ENCODE measurements at regions not wholly inside any gene's neighbourhood (a gene's known extent, or its start where the extent isn't known, plus 50 kb on each side); places are given as distances from the start of the nearest gene placed in this dataset.

DNA sequence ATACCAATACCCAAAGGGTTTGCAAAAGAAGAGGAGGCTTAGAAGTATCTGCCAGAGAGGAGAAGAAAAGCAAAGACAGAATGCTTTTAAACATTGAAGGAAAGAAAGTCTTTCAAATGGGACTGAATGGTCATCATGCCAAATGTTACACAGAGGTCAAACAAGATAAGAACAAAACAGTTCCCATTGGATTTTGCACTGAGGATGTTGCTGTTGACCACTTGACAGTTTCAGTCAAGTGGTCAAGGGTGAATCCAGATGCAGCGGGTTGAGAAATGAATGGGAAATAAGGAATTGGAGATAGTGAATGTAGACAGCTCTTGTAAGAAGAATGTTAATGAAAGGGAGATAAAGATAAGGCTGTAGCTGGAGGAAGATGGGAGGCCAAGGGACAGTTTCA lies 64.8 kb upstream of the FGG start:
- H3K27me3 Mint-ChIP-seq (ENCODE audit: low read depth), result peaks cover 20% of the 10 kb centered on the region
- no peak overlapping the region for H3K27ac Mint-ChIP-seq
- no peaks in the 10 kb centered on the region for H3K9me3 Mint-ChIP-seq

DNA sequence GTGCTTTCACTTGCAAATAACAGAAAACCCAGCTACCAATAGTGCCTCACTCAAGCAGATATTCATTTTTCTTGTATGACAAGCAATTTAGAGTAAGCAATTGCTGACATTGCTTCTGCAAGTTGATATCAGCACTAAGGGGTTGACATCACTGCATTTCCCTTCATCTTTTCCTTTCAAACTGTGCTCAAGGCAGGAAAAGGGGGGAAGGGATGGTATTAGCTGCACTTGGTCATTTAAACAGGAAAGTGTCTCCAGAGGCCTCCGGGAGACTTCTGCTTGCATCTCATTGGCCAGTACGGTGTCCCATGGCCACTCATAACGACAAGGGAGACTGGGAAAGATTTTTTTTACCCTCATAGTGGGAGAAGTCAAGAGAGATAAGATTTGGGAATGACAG lies 65.5 kb upstream of the FGG start:
- H3K27me3 Mint-ChIP-seq (ENCODE audit: low read depth), result peaks cover 22% of the 10 kb centered on the region
- H3K4me1 Mint-ChIP-seq (ENCODE audit: low read depth), result no peaks in the 10 kb centered on the region
- intact Hi-C loops (cut with micrococcal nuclease), result no loop called here
- H3K4me3 Mint-ChIP-seq, result no peak overlapping the region
- no peaks in the 10 kb centered on the region for H3K9me3 Mint-ChIP-seq
- H3K36me3 Mint-ChIP-seq (ENCODE audit: low read depth), result no peaks in the 10 kb centered on the region
- H3K27ac Mint-ChIP-seq, result no peak overlapping the region
- no peak for DNase-seq
- CTCF ChIA-PET, result no interaction called here

More for the DNA sequence above, 64.8 kb upstream of the FGG start:
- Mint-ChIP-seq H3K4me3 (no peak overlapping the region), H3K36me3 (ENCODE audit: low read depth) (no peaks in the 10 kb centered on the region), H3K4me1 (ENCODE audit: low read depth) (no peaks in the 10 kb centered on the region)
- CTCF ChIA-PET, result no interaction called here
- intact Hi-C loops (cut with micrococcal nuclease), result no loop called here
- DNase-seq, result no peak

DNA sequence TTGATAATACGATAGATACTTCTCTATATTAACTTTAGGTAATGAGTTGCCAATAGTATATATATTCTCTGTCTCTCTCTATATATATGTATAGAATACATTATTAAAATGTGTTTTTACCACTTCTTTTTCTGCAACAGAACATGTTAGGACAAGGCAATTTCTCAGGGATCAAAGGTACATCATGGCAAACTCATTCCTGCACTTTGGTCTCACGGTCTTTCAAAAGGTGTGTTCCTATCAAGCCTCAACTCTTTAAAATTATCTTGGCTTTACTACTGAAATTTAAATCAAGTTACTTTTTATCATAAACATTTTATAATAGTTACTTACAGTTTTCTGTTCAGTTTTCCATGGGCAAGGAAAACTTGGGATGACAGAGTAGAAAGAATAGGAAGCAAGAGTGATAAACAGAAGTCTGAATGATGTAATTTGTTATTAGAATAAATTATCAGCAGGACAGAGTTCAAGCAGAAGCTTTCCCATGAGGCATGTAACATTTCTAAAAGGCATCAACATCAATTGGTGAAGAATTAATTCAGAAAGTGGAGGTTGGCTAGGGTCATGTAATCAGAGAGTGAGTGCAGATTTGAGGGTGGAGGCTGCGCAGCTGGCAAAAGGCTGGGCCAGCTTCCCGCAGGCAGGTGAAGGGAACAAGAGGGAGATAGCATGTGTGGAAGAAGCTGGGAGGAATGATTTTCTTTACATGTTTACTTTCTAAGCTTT lies 59.7 kb upstream of the LRAT start:
- no peaks in the 10 kb centered on the region for H3K36me3 Mint-ChIP-seq (ENCODE audit: low read depth)
- DNase-seq, result no peak
- H3K27me3 Mint-ChIP-seq (ENCODE audit: low read depth), result peaks cover 16% of the 10 kb centered on the region
- no peak overlapping the region for H3K27ac Mint-ChIP-seq
- no peak overlapping the region for H3K4me3 Mint-ChIP-seq
- CTCF ChIA-PET, result no interaction called here
- intact Hi-C loops (cut with micrococcal nuclease), result no loop called here
- H3K9me3 Mint-ChIP-seq, result no peaks in the 10 kb centered on the region
- H3K4me1 Mint-ChIP-seq (ENCODE audit: low read depth), result no peaks in the 10 kb centered on the region

DNA sequence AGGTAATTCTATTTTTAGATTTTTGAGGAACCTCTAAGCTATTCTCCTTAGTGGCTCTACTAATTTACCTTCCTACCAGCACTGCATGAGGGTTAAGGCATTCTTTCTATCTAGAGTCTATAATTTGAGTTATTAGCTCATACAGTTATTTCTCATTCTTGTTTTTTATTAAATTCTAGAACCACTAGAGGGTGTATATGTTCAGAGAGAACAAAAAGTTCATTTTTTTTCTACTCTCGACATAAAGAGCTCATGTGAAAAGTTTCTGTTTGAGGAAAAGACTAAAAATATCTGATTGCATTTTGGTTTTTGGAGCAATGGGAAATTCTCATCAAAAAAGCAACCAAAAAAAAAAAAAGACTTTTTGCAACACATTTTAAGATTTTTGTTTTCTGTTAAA lies 57.0 kb upstream of the LRAT start:
- CTCF ChIA-PET, result interaction anchor here (0.5 to 0.7 kb wide), 2 partner anchors 151 to 301 kb away, joined by 3 to 4 read pairs; no protein-coding TSS in a partner anchor
- Mint-ChIP-seq H3K27ac (no peak overlapping the region), H3K4me1 (ENCODE audit: low read depth) (no peaks in the 10 kb centered on the region), H3K27me3 (ENCODE audit: low read depth) (peaks cover 16% of the 10 kb centered on the region), H3K4me3 (no peak overlapping the region), H3K36me3 (ENCODE audit: low read depth) (no peaks in the 10 kb centered on the region), H3K9me3 (no peaks in the 10 kb centered on the region)
- intact Hi-C loops (cut with micrococcal nuclease), result no loop called here
- no peak for DNase-seq

DNA sequence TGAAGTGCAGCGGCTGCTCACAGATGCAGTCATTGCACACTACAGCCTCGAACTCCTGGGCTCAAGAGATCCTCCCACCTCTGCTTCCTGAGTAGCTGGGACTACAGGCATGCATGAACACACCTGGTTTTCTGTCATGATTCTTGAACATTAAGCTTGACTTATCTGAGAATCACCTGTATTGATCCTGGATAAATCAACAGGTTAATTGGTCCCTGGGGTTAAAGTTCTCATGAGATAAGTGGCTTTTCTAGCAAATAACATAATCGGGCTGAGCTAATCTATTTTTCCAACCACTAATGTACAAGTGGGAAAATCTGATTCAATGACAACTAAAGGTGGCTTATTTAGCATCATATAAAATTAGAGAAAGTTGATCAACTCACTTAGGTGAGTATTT lies 56.0 kb upstream of the LRAT start:
- no peaks in the 10 kb centered on the region for H3K4me1 Mint-ChIP-seq (ENCODE audit: low read depth)

DNA sequence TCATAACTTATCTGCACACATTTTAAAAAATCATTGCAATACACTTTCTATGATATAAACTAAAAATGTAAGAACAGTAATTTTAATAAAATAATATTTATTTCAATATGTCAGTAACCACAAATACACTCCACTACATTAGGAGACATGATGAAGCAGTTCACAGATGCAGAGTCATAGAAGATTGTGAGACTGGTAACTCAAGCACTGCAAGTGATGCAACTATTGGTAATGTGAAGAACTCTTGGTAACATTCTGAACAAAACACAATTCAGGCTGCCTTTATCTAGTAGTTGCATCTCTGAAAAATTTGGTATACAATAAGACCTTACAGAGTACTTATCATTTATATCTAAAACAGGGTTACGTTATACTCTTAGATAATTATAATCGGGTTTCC lies 52.6 kb upstream of the LRAT start:
- DNase-seq, result no peak
- no peaks in the 10 kb centered on the region for H3K36me3 Mint-ChIP-seq (ENCODE audit: low read depth)
- no peak overlapping the region for H3K27ac Mint-ChIP-seq
- peaks cover 15% of the 10 kb centered on the region for H3K27me3 Mint-ChIP-seq (ENCODE audit: low read depth)
- intact Hi-C loops (cut with micrococcal nuclease), result no loop called here
- CTCF ChIA-PET, result no interaction called here
- no peak overlapping the region for H3K4me3 Mint-ChIP-seq
- H3K9me3 Mint-ChIP-seq, result no peaks in the 10 kb centered on the region
- no peaks in the 10 kb centered on the region for H3K4me1 Mint-ChIP-seq (ENCODE audit: low read depth)

More for the DNA sequence above, 56.0 kb upstream of the LRAT start:
- no peak overlapping the region for H3K27ac Mint-ChIP-seq
- no peak for DNase-seq
- H3K9me3 Mint-ChIP-seq, result no peaks in the 10 kb centered on the region
- H3K4me3 Mint-ChIP-seq, result no peak overlapping the region
- H3K36me3 Mint-ChIP-seq (ENCODE audit: low read depth), result no peaks in the 10 kb centered on the region
- peaks cover 9% of the 10 kb centered on the region for H3K27me3 Mint-ChIP-seq (ENCODE audit: low read depth)
- CTCF ChIA-PET, result no interaction called here
- intact Hi-C loops (cut with micrococcal nuclease), result no loop called here

DNA sequence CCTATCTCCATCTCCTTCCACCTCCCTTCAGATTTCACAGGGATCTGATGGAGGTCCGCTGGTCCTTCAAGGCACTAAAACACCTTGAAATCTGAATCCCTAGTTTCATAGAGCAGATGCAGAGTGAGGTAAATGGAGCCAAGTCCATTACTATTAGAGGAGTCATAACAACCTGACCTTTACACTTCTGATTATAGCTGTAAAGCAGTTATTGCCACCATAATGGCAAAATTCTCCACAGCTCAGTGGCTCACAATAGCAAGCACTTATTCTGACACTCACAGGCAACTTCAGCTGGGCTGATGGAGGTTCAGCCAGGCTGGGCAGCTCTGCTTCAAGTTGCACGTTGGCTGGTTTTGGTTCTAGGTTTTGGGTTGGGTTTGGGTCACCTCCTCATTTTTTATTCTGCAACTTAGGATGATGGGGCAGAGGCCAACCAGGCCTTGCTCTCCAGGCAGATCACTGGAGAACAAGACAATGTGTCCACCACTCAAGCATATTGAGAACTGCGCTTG lies 51.4 kb upstream of the LRAT start:
- Mint-ChIP-seq H3K4me1 (ENCODE audit: low read depth) (no peaks in the 10 kb centered on the region), H3K4me3 (no peak overlapping the region), H3K27me3 (ENCODE audit: low read depth) (peaks cover 23% of the 10 kb centered on the region), H3K9me3 (no peaks in the 10 kb centered on the region), H3K27ac (no peak overlapping the region), H3K36me3 (ENCODE audit: low read depth) (no peaks in the 10 kb centered on the region)
- no peak for DNase-seq
- CTCF ChIA-PET, result no interaction called here
- intact Hi-C loops (cut with micrococcal nuclease), result no loop called here
